IMR-90 (cell line): ENCODE measurements at regions not wholly inside any gene's neighbourhood (a gene's known extent, or its start where the extent isn't known, plus 50 kb on each side); places are given as distances from the start of the nearest gene placed in this dataset.

ENCODE experiments used
- ATAC-seq: fragments of 200-7000 bp; cut with Tn5 transposase; 2 replicates; pipeline ENCODE4 v1.9.1; 2020; ENCODE audit warnings: low read depth, mild to moderate bottlenecking, moderate library complexity
- BruUV-seq: library from RNA; stranded (reverse); fragments of 400-500 nt; replicated peaks from 2 replicates; lab custom pipeline; 2021; lab: Mats Ljungman, UMichigan
- CTCF ChIA-PET: fragments of 300-600 bp; formaldehyde crosslinking; extraction: SDS; loops from one replicate; lab custom pipeline; 2021; ENCODE audit warnings: antibody characterized with exemption; lab: Yijun Ruan, JAX
- POLR2A ChIA-PET: fragments of 300-600 bp; sonication (Branson Sonifier 250); formaldehyde crosslinking; loops from one replicate; lab custom pipeline; 2022; ENCODE audit warnings: antibody characterized with exemption; ENCODE audit not compliant: unreplicated experiment; lab: Charles Lee
- DNase-seq: peaks from one replicate; pipeline ENCODE4 v3.0.0; 2013
- H2AFZ ChIP-seq: replicated peaks from 2 replicates; pipeline ENCODE3; 2013; ENCODE audit warnings: low read length, mild to moderate bottlenecking; ENCODE audit not compliant: poor library complexity
- H2AK5ac ChIP-seq: 2 replicates; pipeline ENCODE4 v1.6.1; 2013; ENCODE audit warnings: low read depth, low read length, inconsistent platforms
- H2AK9ac ChIP-seq: replicated peaks from 2 replicates; pipeline ENCODE3; 2013; ENCODE audit warnings: mild to moderate bottlenecking, low read depth, low read length, moderate library complexity; ENCODE audit not compliant: poor library complexity
- H2BK120ac ChIP-seq: 2 replicates; pipeline ENCODE4 v1.6.1; 2013; ENCODE audit warnings: low read depth, low read length, inconsistent platforms
- H2BK15ac ChIP-seq: 3 replicates; pipeline ENCODE4 v1.6.1; 2013; ENCODE audit warnings: low read depth, low read length, inconsistent platforms
- H2BK20ac ChIP-seq: 2 replicates; pipeline ENCODE4 v1.6.1; 2013; ENCODE audit warnings: low read depth, mild to moderate bottlenecking, inconsistent platforms, low read length, moderate library complexity
- H2BK5ac ChIP-seq: 2 replicates; pipeline ENCODE4 v1.6.1; 2013; ENCODE audit warnings: mild to moderate bottlenecking, low read depth, low read length, inconsistent platforms; ENCODE audit not compliant: poor library complexity, severe bottlenecking
- H3K14ac ChIP-seq: replicated peaks from 2 replicates; pipeline ENCODE4 v1.6.1; 2013; ENCODE audit warnings: low read depth, low read length, inconsistent platforms
- H3K18ac ChIP-seq: 2 replicates; pipeline ENCODE4 v1.6.1; 2013; ENCODE audit warnings: low read depth, low read length, control low read depth
- H3K23ac ChIP-seq: 2 replicates; pipeline ENCODE4 v1.6.1; 2013; ENCODE audit warnings: low read depth, low read length, inconsistent platforms
- H3K27ac ChIP-seq: 2 replicates; pipeline ENCODE4 v1.5.1; 2013; ENCODE audit warnings: mild to moderate bottlenecking, control low read depth, low read length; ENCODE audit not compliant: insufficient read depth
- H3K27me3 ChIP-seq: 2 replicates; pipeline ENCODE4 v1.6.1; 2013; ENCODE audit warnings: low read length; ENCODE audit not compliant: control insufficient read depth, insufficient read depth
- H3K36me3 ChIP-seq: 2 replicates; pipeline ENCODE4 v1.6.1; 2013; ENCODE audit warnings: low read length, mixed read lengths; ENCODE audit not compliant: control insufficient read depth, insufficient read depth
- H3K4ac ChIP-seq: 2 replicates; pipeline ENCODE4 v1.6.1; 2013; ENCODE audit warnings: low read depth, low read length, inconsistent platforms
- H3K4me1 ChIP-seq: 2 replicates; pipeline ENCODE4 v1.6.1; 2013; ENCODE audit warnings: low read length, mixed read lengths; ENCODE audit not compliant: control insufficient read depth, insufficient read depth
- H3K4me2 ChIP-seq: 2 replicates; pipeline ENCODE4 v1.6.1; 2013; ENCODE audit warnings: low read depth, mild to moderate bottlenecking, control low read depth, low read length, moderate library complexity
- H3K4me3 ChIP-seq: 2 replicates; pipeline ENCODE4 v1.5.1; 2013; ENCODE audit warnings: low read depth, mild to moderate bottlenecking, control low read depth, low read length, moderate library complexity; ENCODE audit not compliant: insufficient read depth
- H3K56ac ChIP-seq: 2 replicates; pipeline ENCODE4 v1.6.1; 2013; ENCODE audit warnings: low read length, inconsistent platforms; ENCODE audit not compliant: insufficient read depth; ENCODE audit errors: extremely low read depth
- H3K79me1 ChIP-seq, 2 experiments: 2 replicates each; pipeline ENCODE4 v1.6.1; 2013; ENCODE audit warnings: low read length in 2 of 2, inconsistent platforms in 1 of 2, low read depth in 1 of 2
- H3K9ac ChIP-seq: 2 replicates; pipeline ENCODE4 v1.6.1; 2013; ENCODE audit warnings: low read depth, low read length, control low read depth
- H3K9me1 ChIP-seq: 2 replicates; pipeline ENCODE4 v1.6.1; 2013; ENCODE audit warnings: low read length, inconsistent platforms; ENCODE audit not compliant: insufficient read depth
- H3K9me3 ChIP-seq: 2 replicates; pipeline ENCODE4 v1.6.1; 2013; ENCODE audit warnings: low read length; ENCODE audit not compliant: control insufficient read depth, insufficient read depth
- H4K20me1 ChIP-seq: 2 replicates; pipeline ENCODE4 v1.6.1; 2013; ENCODE audit warnings: low read length, inconsistent platforms; ENCODE audit not compliant: insufficient read depth
- H4K5ac ChIP-seq: 2 replicates; pipeline ENCODE4 v1.6.1; 2013; ENCODE audit warnings: mild to moderate bottlenecking, low read depth, low read length, control low read depth
- H4K8ac ChIP-seq, 2 experiments: 2 replicates each; pipeline ENCODE4 v1.6.1; 2013; ENCODE audit warnings: low read depth in 2 of 2, low read length in 2 of 2, control low read depth in 1 of 2, inconsistent platforms in 1 of 2
- H4K91ac ChIP-seq: 2 replicates; pipeline ENCODE4 v1.6.1; 2013; ENCODE audit warnings: low read depth, low read length, inconsistent platforms; ENCODE audit not compliant: insufficient read depth
- BHLHE40 ChIP-seq: fragments of 150-350 bp; IDR thresholded peaks from 2 replicates; pipeline ENCODE4 v1.6.1; 2016; ENCODE audit warnings: mild to moderate bottlenecking, low read depth, low read length
- CEBPB ChIP-seq: IDR thresholded peaks from 2 replicates; pipeline ENCODE4 v1.6.1; 2012; ENCODE audit warnings: low read depth, low read length, improper control_type of control experiment
- CHD1 ChIP-seq: IDR thresholded peaks from 2 replicates; pipeline ENCODE4 v1.6.1; 2012; ENCODE audit warnings: low read depth, low read length, improper control_type of control experiment
- FOS ChIP-seq: fragments of 150-350 bp; IDR thresholded peaks from 2 replicates; pipeline ENCODE4 v1.6.1; 2016; ENCODE audit warnings: low read depth, low read length
- MAFK ChIP-seq: IDR thresholded peaks from 2 replicates; pipeline ENCODE4 v1.6.1; 2012; ENCODE audit warnings: low read depth, low read length, improper control_type of control experiment
- MAZ ChIP-seq: IDR thresholded peaks from 2 replicates; pipeline ENCODE4 v1.6.1; 2012; ENCODE audit warnings: low read depth, mild to moderate bottlenecking, low read length, improper control_type of control experiment, moderate library complexity, borderline replicate concordance
- MXI1 ChIP-seq: IDR thresholded peaks from 2 replicates; pipeline ENCODE4 v1.6.1; 2012; ENCODE audit warnings: low read depth, mild to moderate bottlenecking, low read length, moderate library complexity, borderline replicate concordance
- NFE2L2 ChIP-seq: fragments of 150-350 bp; IDR thresholded peaks from 2 replicates; pipeline ENCODE4 v1.6.1; 2016; ENCODE audit warnings: low read depth, mild to moderate bottlenecking, low read length
- RAD21 ChIP-seq: IDR thresholded peaks from 2 replicates; pipeline ENCODE4 v1.6.1; 2012; ENCODE audit warnings: low read length, improper control_type of control experiment
- RCOR1 ChIP-seq: IDR thresholded peaks from 2 replicates; pipeline ENCODE4 v1.6.1; 2012; ENCODE audit warnings: mild to moderate bottlenecking, low read length, improper control_type of control experiment; ENCODE audit not compliant: insufficient replicate concordance
- RFX5 ChIP-seq: IDR thresholded peaks from 2 replicates; pipeline ENCODE4 v1.8.0; 2012; ENCODE audit warnings: low read depth, mild to moderate bottlenecking, low read length, moderate library complexity
- WGBS, 2 experiments: methylation state at CpG; one replicate each; pipeline versions ENCODE4 v1.1.5 to v1.1.7; 2013; ENCODE audit warnings: missing lambda C conversion rate in 2 of 2; ENCODE audit not compliant: insufficient read length in 1 of 2; ENCODE audit errors: extremely low coverage in 2 of 2; 5-methylcytosine and 5-hydroxymethylcytosine counted together
- dilution Hi-C: fragments of 300-500 bp; cut with HindIII; formaldehyde crosslinking; loops from one replicate; pipeline ENCODE4 v1.14.3; 2018; ENCODE audit warnings: low sequenced_read_pairs; ENCODE audit not compliant: unreplicated experiment
- in situ Hi-C: fragments of 300-500 bp; cut with MboI; formaldehyde crosslinking; loops from 3 replicates; pipeline ENCODE4 v1.14.3; 2019; ENCODE audit warnings: low sequenced_read_pairs, inconsistent platforms, mixed read lengths
- intact Hi-C: fragments of 100-400 bp; cut with micrococcal nuclease; formaldehyde crosslinking; loops from 2 replicates; pipeline ENCODE4 v1.10.0; 2022
- TF ChIP-seq, protein P1 (sequence below): fragments of 150-350 bp; IDR thresholded peaks from 2 replicates; pipeline ENCODE4 v1.6.1; 2016; ENCODE audit warnings: low read depth, mild to moderate bottlenecking, low read length, moderate library complexity, borderline replicate concordance

GRCh38 chr5:174192901-174193300, 147.4 kb downstream of the NSG2 start:
- H3K14ac ChIP-seq, result no peak overlapping the region
- no peak overlapping the region for H2AFZ ChIP-seq
- 59% methylated on average over 10 of the region's 14 CpGs; no CpG with 5 or more reads in 1 of the 2 experiments for WGBS, 2 experiments
- H3K4me2 ChIP-seq, result no peak overlapping the region
- no peak overlapping the region for H2BK20ac ChIP-seq
- peaks cover 14% of the 10 kb centered on the region for H3K9me3 ChIP-seq
- no peak overlapping the region for H4K5ac ChIP-seq
- no peak overlapping the region for H2BK120ac ChIP-seq
- H3K4me1 ChIP-seq, result no peaks in the 10 kb centered on the region
- in situ Hi-C loops, result no loop called here
- H4K8ac ChIP-seq, result no peak overlapping the region
- no peak overlapping the region for H2AK5ac ChIP-seq
- H3K9me1 ChIP-seq, result no peaks in the 10 kb centered on the region
- H3K36me3 ChIP-seq, result no peaks in the 10 kb centered on the region
- H3K18ac ChIP-seq, result no peak overlapping the region
- POLR2A ChIA-PET, result no interaction called here
- no peak overlapping the region for H4K91ac ChIP-seq
- no peak overlapping the region for H3K4ac ChIP-seq
- intact Hi-C loops, result no loop called here
- H3K9ac ChIP-seq, result no peak overlapping the region
- H3K4me3 ChIP-seq, result no peak overlapping the region
- no TSS peak for BruUV-seq
- H3K27ac ChIP-seq, result no peak overlapping the region
- no peaks in the 10 kb centered on the region for H3K79me1 ChIP-seq
- no peak overlapping the region for H3K23ac ChIP-seq
- ATAC-seq (no peak), DNase-seq (no peak)
- dilution Hi-C loops, result no loop called here
- no peaks in the 10 kb centered on the region for H4K20me1 ChIP-seq
- no peak overlapping the region for H2AK9ac ChIP-seq
- H2BK15ac ChIP-seq, result no peak overlapping the region
- no peak overlapping the region for H2BK5ac ChIP-seq
- no peak overlapping the region for H3K56ac ChIP-seq
- TF ChIP-seq, protein P1, sequence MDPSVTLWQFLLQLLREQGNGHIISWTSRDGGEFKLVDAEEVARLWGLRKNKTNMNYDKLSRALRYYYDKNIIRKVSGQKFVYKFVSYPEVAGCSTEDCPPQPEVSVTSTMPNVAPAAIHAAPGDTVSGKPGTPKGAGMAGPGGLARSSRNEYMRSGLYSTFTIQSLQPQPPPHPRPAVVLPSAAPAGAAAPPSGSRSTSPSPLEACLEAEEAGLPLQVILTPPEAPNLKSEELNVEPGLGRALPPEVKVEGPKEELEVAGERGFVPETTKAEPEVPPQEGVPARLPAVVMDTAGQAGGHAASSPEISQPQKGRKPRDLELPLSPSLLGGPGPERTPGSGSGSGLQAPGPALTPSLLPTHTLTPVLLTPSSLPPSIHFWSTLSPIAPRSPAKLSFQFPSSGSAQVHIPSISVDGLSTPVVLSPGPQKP, result no peak
- TF ChIP-seq RFX5 (no peak), MAFK (no peak), RAD21 (no peak), MXI1 (no peak), BHLHE40 (no peak), FOS (no peak), RCOR1 (no peak), CEBPB (no peak), CHD1 (no peak), NFE2L2 (no peak), MAZ (no peak)
- H3K27me3 ChIP-seq, result no peaks in the 10 kb centered on the region
- CTCF ChIA-PET, result no interaction called here
